Renal pelvis (tissue), 1 donor: ENCODE measurements at regions not wholly inside any gene's neighbourhood (a gene's known extent, or its start where the extent isn't known, plus 50 kb on each side); places are given as distances from the start of the nearest gene placed in this dataset.
"Not testable (repeated sequence)": the region's sequence is repeated elsewhere in the genome, so short reads cannot be mapped to it uniquely, and the experiment has no call there.

ENCODE experiments used
- DNase-seq: peaks from one replicate; pipeline ENCODE4 v3.0.0-alpha.2; 2013

DNA sequence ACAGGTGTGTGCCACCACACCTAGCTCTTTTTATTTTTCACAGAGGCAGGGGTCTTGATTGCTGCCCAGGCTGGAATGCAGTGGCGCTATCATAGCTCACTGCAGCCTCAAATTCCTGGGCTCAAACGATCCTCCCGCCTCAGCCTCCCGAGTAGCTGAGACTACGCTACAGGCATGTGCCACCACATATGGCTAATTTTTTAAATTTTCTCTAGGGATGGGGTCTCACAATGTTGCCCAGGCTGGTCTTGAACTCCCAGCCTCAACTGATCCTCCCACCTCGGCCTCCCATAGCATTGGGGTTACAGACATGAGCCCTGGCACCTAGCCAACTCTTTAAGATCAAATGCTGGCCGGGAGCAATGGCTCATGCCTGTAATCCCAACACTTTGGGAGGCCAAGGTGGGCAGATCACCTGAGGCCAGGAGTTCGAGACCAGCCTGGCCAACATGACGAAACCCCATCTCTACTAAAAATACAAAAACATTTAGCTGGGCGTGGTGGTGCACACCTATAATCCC is 50.6 kb upstream of the MYL10 start:
- DNase-seq: not testable (repeated sequence)

DNA sequence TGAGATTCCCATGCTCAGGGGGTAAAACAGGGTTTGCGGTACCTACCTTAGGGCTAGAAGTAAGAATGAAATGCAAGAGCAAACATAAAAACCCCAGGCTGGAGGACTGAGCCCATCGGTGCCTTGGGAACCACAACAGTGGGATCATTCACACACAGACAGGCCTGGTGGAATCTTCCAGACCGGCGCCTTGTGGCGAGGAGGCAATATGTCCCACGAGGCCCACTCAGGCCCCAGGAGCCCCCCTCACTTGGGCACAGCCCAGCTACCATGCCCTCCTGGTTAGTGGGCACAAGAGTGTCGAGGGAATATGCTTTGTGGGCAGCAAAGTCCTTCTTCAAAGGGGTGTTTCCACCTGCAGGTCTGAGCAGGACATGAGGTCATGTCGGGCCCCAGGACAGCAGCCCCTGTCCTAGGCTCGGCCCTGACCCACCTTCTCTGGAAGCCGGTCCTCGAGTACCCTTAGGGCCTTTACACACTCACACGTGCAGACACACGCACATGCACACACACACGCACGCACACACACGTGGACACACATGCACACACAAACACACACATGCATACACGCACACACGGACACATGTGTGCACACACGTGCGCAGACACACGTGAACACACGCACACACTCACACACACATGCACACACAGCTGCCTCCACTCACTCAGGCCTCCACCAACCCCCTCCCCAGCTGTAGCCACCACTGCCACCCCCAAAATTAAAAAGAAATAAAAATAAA is 51.5 kb upstream of the MYL10 start:
- DNase-seq: no peak

DNA sequence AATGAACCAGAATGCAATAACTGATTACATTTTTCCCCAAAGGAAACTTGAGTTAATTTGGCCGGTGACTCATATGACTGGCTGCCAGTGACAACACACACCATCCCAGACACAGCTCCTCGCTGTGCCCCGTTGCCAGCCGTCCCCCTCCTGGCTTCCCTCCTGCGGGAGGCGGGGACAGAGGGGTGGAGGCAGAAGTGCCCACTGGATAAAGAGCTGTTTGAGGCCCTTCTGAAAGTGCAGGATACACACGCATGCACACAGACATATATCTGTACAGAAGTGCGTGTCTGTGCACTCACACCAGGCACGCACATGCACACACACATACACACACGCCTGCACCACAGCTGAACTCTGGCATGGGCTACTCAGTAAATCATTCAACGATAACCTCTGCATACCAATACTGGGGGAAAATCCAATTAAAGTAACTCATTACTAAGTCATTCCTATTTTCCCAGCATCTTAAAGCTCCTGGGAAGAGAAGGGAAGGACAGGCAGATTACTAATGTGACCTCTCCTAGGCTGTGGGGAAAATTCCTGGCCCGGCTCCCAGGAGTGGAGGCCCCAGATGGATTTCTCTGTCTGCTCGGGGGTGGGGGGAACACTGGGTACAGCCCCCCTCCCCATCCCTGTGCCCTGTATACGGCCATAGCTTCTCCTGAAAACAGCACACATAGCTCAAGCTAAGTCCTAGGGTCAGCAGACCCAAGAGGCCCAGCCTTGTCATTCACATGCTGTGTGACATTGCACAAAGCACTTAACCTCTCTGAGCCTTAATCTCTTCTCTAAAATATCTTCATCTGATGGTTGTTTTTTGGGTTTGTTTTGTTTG is 52.3 kb upstream of the MYL10 start:
- peak; percentile 80 for DNase-seq

GRCh38 chr7:101684983-101685330 is 55.9 kb upstream of the MYL10 start:
- no peak for DNase-seq

DNA sequence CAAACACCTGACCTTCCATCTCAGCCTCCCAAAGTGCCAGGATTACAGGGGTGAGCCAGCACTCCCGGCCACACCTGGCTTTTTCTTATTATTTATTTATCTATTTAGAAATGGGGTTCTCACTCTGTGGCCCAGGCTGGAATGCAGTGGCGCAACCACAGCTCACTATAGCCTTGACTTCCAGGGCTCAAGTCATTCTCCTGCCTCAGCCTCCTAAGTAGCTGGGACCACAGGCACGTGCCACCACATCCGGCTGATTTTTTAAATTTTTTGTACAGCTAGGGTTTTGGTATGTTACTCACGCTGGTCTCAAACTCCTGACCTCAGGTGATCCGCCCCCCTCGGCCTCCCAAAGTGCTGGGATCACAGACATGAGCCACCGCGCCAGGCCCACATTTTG is 56.9 kb upstream of the MYL10 start:
- DNase-seq: no peak

GRCh38 chr7:101687081-101687480 is 58.0 kb upstream of the MYL10 start:
- DNase-seq: no peak

- no peak for DNase-seq
Observed at GRCh38 chr7:101687791-101688182, 58.7 kb upstream of the MYL10 start.

DNA sequence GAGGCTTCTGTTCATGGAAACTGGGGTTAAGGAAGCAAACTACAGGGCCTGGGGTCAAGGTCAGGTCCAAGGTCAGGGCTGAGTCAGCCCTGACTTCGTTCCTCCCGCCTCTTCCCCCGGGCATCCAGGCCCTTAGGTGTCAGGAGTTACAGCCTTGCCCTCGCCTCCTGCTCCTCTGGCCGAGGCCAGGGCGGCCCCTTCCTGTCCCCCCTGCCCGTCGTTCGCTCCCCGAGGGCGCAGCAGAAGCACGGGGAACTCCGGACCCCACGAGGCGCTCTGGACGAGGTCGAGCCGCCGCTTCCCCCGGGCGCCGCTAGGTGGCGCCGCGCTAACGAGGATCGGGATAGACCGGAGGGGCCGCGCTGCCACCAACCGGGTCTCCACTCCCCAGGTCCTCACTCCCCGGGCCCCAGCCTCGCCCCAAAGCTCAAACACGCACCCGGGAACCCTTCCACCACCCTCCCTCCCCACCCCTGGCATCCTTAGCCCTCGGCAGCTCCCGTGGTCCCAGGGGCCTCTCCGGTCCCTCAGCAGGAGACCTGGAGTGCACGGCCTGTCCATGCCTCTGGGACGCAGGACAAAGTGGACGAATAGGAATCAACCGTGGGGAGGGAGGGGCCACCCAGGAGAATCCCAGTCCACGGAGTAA is 59.2 kb upstream of the MYL10 start:
- DNase-seq: no peak

GRCh38 chr7:101688995-101689907 is 60.2 kb upstream of the MYL10 start:
- no peak for DNase-seq

DNA sequence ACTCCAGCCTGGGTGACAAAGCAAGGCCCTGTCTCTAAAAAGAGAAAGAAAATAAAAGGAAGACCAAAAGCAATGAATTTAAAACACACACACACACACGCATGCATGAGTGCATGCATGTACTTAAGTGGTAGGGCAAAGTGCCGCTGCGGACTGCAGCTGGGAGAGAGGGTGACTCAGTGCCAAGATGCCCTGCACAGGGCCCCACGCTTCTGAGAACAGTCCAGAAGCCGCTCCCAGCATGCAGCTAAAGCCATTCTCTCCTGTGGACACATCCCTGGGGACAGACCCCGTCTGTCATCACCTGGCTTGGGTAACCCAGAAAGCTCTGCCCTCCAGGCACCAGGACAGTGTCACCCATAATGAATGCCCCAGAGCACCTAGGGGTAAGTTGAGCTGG is 61.0 kb upstream of the MYL10 start:
- DNase-seq: no peak

DNA sequence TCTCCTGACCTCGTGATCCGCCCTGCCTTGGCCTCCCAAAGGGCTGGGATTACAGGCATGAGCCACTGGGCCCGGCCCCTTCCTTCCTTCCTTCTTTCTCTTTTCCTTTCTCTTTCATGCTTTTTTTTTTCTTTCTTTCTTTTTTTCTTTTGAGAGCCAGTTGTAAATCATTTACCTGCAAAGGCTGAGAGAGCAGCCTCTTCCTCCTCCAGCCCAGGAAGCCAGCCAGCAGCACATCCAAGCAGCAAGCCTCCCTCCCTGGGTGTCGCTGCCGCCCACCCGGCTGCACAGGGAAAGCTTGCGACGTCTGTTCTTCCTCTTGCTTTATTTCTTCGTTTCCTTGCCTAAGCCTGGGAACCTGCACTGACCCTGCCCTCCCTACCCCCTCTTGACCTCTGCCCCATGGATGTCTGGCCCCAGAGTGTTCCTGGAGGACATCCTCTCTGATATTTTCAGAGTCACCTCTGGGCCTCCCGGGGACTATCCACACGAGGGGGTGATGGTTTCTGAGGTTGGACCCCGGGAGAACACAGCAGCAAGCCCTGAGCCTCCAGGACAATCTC is 62.8 kb upstream of the MYL10 start:
- DNase-seq: no peak

- no peak for DNase-seq
Observed at GRCh38 chr7:101693498-101694091, 64.5 kb upstream of the MYL10 start.

DNA sequence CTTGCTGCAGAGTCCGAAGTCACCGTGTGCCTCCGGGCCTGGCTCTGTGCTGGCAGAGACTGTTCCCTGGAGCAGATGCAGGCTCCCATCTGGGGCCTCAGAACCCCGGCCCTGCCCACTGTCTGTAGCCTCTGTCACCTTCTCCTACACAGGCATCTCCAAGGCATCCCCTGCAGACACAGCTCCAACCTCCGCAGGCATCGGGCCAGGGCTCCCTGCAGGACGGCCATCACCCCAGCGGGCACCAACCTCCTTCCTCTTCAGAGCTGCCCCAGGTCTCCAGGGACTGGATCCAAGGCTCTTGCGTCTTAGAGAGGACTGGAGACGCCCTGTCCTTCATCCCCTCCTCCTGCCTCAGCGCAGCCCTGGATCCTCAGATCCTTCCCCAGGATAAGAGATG is 69.9 kb upstream of the MYL10 start:
- no peak for DNase-seq

- DNase-seq: no peak
Observed at GRCh38 chr7:101699399-101699798, 70.3 kb upstream of the MYL10 start.

DNA sequence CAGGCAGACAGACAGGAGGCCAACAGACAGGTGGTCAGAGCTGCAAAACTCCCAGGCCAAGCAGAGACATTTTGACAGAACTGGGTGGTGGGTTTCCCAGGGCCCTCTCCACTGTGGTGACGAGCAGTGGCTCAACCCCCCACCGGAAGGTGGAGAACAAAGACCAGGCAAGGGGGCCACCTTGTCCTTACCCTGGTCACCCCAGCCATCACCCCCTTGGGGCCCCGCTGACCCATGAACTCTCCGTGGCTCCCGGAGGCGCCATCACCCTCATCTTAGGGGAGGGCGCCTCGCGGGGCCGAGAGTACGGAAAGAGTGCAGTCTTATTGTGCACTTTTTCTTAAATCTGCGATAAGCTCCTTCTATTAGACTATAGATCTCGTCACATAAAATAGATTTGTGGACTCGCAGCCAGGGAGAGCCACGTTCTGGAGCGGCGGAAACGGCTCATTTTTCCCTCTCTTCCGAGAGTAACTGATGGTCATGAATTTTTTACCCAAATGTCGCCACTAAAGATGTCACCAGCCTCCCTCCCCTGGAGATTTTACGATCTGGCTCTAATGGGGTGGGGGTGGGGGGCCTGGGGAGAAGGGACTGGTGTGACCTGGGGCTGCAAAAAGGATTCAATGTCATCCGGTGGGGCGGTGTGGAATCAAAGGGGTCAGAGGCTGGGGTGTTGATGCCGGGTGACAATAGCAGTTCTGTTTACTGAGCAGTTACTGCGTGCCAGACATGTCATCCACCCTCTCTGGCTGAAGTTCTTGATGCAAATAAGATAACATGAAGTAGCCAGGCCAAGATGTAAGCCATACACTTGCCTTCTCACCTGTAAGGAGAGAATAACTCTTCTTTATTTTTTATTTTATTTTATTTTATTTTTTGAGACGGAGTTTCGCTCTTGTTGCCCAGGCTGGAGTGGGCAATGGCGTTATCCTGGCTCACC is 71.1 kb upstream of the MYL10 start:
- DNase-seq: no peak

DNA sequence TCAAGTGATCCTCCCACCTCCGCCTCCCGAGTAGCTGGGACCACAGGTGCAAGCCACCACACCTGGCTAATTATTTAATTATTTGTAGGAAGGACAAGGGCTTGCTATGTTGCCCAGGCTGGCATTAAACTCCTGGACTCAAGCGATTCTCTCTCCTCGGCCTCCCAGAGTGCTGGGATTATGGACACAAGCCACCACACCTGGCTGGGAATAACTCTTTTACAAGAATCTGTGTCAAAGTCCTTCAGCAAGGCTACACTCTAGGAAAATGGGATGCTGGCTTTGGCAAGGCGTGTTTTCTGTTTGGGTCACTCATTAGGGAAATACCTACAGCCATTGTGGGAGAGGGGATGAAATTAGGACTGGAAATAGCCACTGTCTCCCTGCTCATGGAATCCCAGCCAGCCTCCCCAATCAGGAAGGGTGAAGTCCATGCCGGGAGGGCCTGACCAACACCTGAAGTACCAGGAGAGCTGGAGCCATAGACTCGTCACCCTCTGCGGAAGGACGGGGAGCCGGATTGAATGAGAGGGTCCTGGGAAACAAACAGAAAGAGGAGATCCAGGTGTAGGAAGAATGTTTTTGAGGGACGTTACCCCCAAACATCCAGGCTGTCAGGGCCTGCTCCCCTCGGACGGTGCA is 72.2 kb upstream of the MYL10 start:
- DNase-seq: no peak

- DNase-seq: no peak
Observed at GRCh38 chr7:101702362-101702850, 73.3 kb upstream of the MYL10 start.

GRCh38 chr7:101705331-101705730 is 76.2 kb upstream of the MYL10 start:
- no peak for DNase-seq

- DNase-seq: no peak
Observed at GRCh38 chr7:101707587-101707986, 78.5 kb upstream of the MYL10 start.
